ENCODE measurements at regions not wholly inside any gene's neighbourhood (a gene's known extent, or its start where the extent isn't known, plus 50 kb on each side); places are given as distances from the start of the nearest gene placed in this dataset.
"Not testable (repeated sequence)": the region's sequence is repeated elsewhere in the genome, so short reads cannot be mapped to it uniquely, and the experiment has no call there.

- Histone ChIP-seq H3K36me3 (ENCODE audit: insufficient read depth, low read depth, low read length) (no peaks in the 10 kb centered on the region; the same call in 1 of the 2 replicates), H3K27me3 (ENCODE audit: insufficient read depth, low read length) (no peaks in the 10 kb centered on the region), H3K27ac (ENCODE audit: low read length) (no peak overlapping the region), H3K9me3 (ENCODE audit: insufficient read depth, low read depth, low read length) (peaks cover 11% of the 10 kb centered on the region), H3K4me3 (ENCODE audit: low read length) (no peak overlapping the region), H3K4me1 (ENCODE audit: insufficient read depth, low read length) (peaks cover 2% of the 10 kb centered on the region; the same call in 1 of the 2 replicates), H3K9ac (ENCODE audit: low read depth, low read length) (no peak overlapping the region)
These were observed 344.6 kb downstream of the TYW1 start for GRCh38 chr7:67341153-67341768.

- Histone ChIP-seq H3K4me3 (ENCODE audit: low read length) (no peak overlapping the region), H3K36me3 (ENCODE audit: insufficient read depth, low read depth, low read length) (no peaks in the 10 kb centered on the region; the same call in 1 of the 2 replicates), H3K27me3 (ENCODE audit: insufficient read depth, low read length) (no peaks in the 10 kb centered on the region), H3K9me3 (ENCODE audit: insufficient read depth, low read depth, low read length) (peaks cover 11% of the 10 kb centered on the region), H3K4me1 (ENCODE audit: insufficient read depth, low read length) (peaks cover 2% of the 10 kb centered on the region; the same call in 1 of the 2 replicates), H3K9ac (ENCODE audit: low read depth, low read length) (no peak overlapping the region), H3K27ac (ENCODE audit: low read length) (no peak overlapping the region)
These were observed 346.5 kb downstream of the TYW1 start for GRCh38 chr7:67343114-67343513.

GRCh38 chr7:67343572-67343971 is 346.9 kb downstream of the TYW1 start:
- H3K27ac ChIP-seq (ENCODE audit: low read length) = no peak overlapping the region
- H3K9me3 ChIP-seq (ENCODE audit: insufficient read depth, low read depth, low read length) = peaks cover 11% of the 10 kb centered on the region
- peaks cover 2% of the 10 kb centered on the region; the same call in 1 of the 2 replicates for H3K4me1 ChIP-seq (ENCODE audit: insufficient read depth, low read length)
- no peak overlapping the region for H3K4me3 ChIP-seq (ENCODE audit: low read length)
- no peak overlapping the region for H3K9ac ChIP-seq (ENCODE audit: low read depth, low read length)
- H3K27me3 ChIP-seq (ENCODE audit: insufficient read depth, low read length) = no peaks in the 10 kb centered on the region
- H3K36me3 ChIP-seq (ENCODE audit: insufficient read depth, low read depth, low read length) = no peaks in the 10 kb centered on the region; the same call in 1 of the 2 replicates

- Histone ChIP-seq H3K9me3 (ENCODE audit: insufficient read depth, low read depth, low read length) (peaks cover 11% of the 10 kb centered on the region), H3K27ac (ENCODE audit: low read length) (no peak overlapping the region), H3K4me3 (ENCODE audit: low read length) (no peak overlapping the region), H3K27me3 (ENCODE audit: insufficient read depth, low read length) (no peaks in the 10 kb centered on the region), H3K36me3 (ENCODE audit: insufficient read depth, low read depth, low read length) (no peaks in the 10 kb centered on the region; the same call in 1 of the 2 replicates), H3K4me1 (ENCODE audit: insufficient read depth, low read length) (no peaks in the 10 kb centered on the region; the same call in 1 of the 2 replicates), H3K9ac (ENCODE audit: low read depth, low read length) (no peak overlapping the region)
These were observed 348.0 kb downstream of the TYW1 start for GRCh38 chr7:67344481-67345193.

GRCh38 chr7:67346126-67346525 is 349.5 kb downstream of the TYW1 start:
- H3K36me3 ChIP-seq (ENCODE audit: insufficient read depth, low read depth, low read length) = no peaks in the 10 kb centered on the region; the same call in 1 of the 2 replicates
- H3K27ac ChIP-seq (ENCODE audit: low read length) = no peak overlapping the region
- peaks cover 11% of the 10 kb centered on the region for H3K9me3 ChIP-seq (ENCODE audit: insufficient read depth, low read depth, low read length)
- H3K27me3 ChIP-seq (ENCODE audit: insufficient read depth, low read length) = no peaks in the 10 kb centered on the region
- no peak overlapping the region for H3K9ac ChIP-seq (ENCODE audit: low read depth, low read length)
- no peaks in the 10 kb centered on the region for H3K4me1 ChIP-seq (ENCODE audit: insufficient read depth, low read length)
- H3K4me3 ChIP-seq (ENCODE audit: low read length) = no peak overlapping the region

- H3K4me1 ChIP-seq (ENCODE audit: insufficient read depth, low read length) = no peaks in the 10 kb centered on the region
- no peaks in the 10 kb centered on the region for H3K27me3 ChIP-seq (ENCODE audit: insufficient read depth, low read length)
- no peak overlapping the region for H3K9ac ChIP-seq (ENCODE audit: low read depth, low read length)
- peaks cover 11% of the 10 kb centered on the region for H3K9me3 ChIP-seq (ENCODE audit: insufficient read depth, low read depth, low read length)
- H3K36me3 ChIP-seq (ENCODE audit: insufficient read depth, low read depth, low read length) = no peaks in the 10 kb centered on the region; the same call in 1 of the 2 replicates
- no peak overlapping the region for H3K27ac ChIP-seq (ENCODE audit: low read length)
- no peak overlapping the region for H3K4me3 ChIP-seq (ENCODE audit: low read length)
These were observed 350.2 kb downstream of the TYW1 start for GRCh38 chr7:67346876-67347275.

- Histone ChIP-seq H3K27ac (ENCODE audit: low read length) (no peak overlapping the region), H3K9ac (ENCODE audit: low read depth, low read length) (no peak overlapping the region), H3K9me3 (ENCODE audit: insufficient read depth, low read depth, low read length) (peaks cover 11% of the 10 kb centered on the region), H3K4me3 (ENCODE audit: low read length) (no peak overlapping the region), H3K27me3 (ENCODE audit: insufficient read depth, low read length) (no peaks in the 10 kb centered on the region), H3K4me1 (ENCODE audit: insufficient read depth, low read length) (no peaks in the 10 kb centered on the region), H3K36me3 (ENCODE audit: insufficient read depth, low read depth, low read length) (no peaks in the 10 kb centered on the region; the same call in 1 of the 2 replicates)
These were observed 351.5 kb downstream of the TYW1 start for GRCh38 chr7:67348171-67348570.

GRCh38 chr7:67357653-67358052 is 361.0 kb downstream of the TYW1 start:
- H3K9ac ChIP-seq (ENCODE audit: low read depth, low read length); H3K4me3 ChIP-seq (ENCODE audit: low read length); H3K4me1 ChIP-seq (ENCODE audit: insufficient read depth, low read length); H3K27me3 ChIP-seq (ENCODE audit: insufficient read depth, low read length); H3K27ac ChIP-seq (ENCODE audit: low read length); H3K36me3 ChIP-seq (ENCODE audit: insufficient read depth, low read depth, low read length); H3K9me3 ChIP-seq (ENCODE audit: insufficient read depth, low read depth, low read length): not testable (repeated sequence)

- H3K27me3 ChIP-seq (ENCODE audit: insufficient read depth, low read length); H3K9ac ChIP-seq (ENCODE audit: low read depth, low read length); H3K4me1 ChIP-seq (ENCODE audit: insufficient read depth, low read length); H3K9me3 ChIP-seq (ENCODE audit: insufficient read depth, low read depth, low read length); H3K36me3 ChIP-seq (ENCODE audit: insufficient read depth, low read depth, low read length); H3K4me3 ChIP-seq (ENCODE audit: low read length); H3K27ac ChIP-seq (ENCODE audit: low read length): not testable (repeated sequence)
These were observed 361.7 kb downstream of the TYW1 start for GRCh38 chr7:67358316-67358715.

- H3K27ac ChIP-seq (ENCODE audit: low read length); H3K36me3 ChIP-seq (ENCODE audit: insufficient read depth, low read depth, low read length); H3K9me3 ChIP-seq (ENCODE audit: insufficient read depth, low read depth, low read length); H3K27me3 ChIP-seq (ENCODE audit: insufficient read depth, low read length); H3K4me3 ChIP-seq (ENCODE audit: low read length); H3K9ac ChIP-seq (ENCODE audit: low read depth, low read length); H3K4me1 ChIP-seq (ENCODE audit: insufficient read depth, low read length): not testable (repeated sequence)
These were observed 362.1 kb downstream of the TYW1 start for GRCh38 chr7:67358738-67359137.

GRCh38 chr7:67359900-67360299 is 363.3 kb downstream of the TYW1 start:
- no peak overlapping the region for H3K4me3 ChIP-seq (ENCODE audit: low read length)
- H3K27ac ChIP-seq (ENCODE audit: low read length) = no peak overlapping the region
- H3K9me3 ChIP-seq (ENCODE audit: insufficient read depth, low read depth, low read length) = 0 out of 2 replicates have a peak, but pooled peaks cover 5% of the 10 kb centered on the region
- H3K36me3 ChIP-seq (ENCODE audit: insufficient read depth, low read depth, low read length) = no peaks in the 10 kb centered on the region
- H3K4me1 ChIP-seq (ENCODE audit: insufficient read depth, low read length) = no peaks in the 10 kb centered on the region
- H3K9ac ChIP-seq (ENCODE audit: low read depth, low read length) = no peak overlapping the region
- H3K27me3 ChIP-seq (ENCODE audit: insufficient read depth, low read length) = no peaks in the 10 kb centered on the region; the same call in 1 of the 2 replicates

- Histone ChIP-seq H3K4me3 (ENCODE audit: low read length) (no peak overlapping the region), H3K36me3 (ENCODE audit: insufficient read depth, low read depth, low read length) (no peaks in the 10 kb centered on the region), H3K27ac (ENCODE audit: low read length) (no peak overlapping the region), H3K4me1 (ENCODE audit: insufficient read depth, low read length) (no peaks in the 10 kb centered on the region), H3K9me3 (ENCODE audit: insufficient read depth, low read depth, low read length) (0 out of 2 replicates have a peak, but pooled peaks cover 5% of the 10 kb centered on the region), H3K9ac (ENCODE audit: low read depth, low read length) (no peak overlapping the region), H3K27me3 (ENCODE audit: insufficient read depth, low read length) (no peaks in the 10 kb centered on the region; the same call in 1 of the 2 replicates)
These were observed 364.5 kb downstream of the TYW1 start for GRCh38 chr7:67361150-67361549.

All from iPS-20b (cell line).